ENCODE measurements at regions not wholly inside any gene's neighbourhood (a gene's known extent, or its start where the extent isn't known, plus 50 kb on each side); places are given as distances from the start of the nearest gene placed in this dataset.

DNA sequence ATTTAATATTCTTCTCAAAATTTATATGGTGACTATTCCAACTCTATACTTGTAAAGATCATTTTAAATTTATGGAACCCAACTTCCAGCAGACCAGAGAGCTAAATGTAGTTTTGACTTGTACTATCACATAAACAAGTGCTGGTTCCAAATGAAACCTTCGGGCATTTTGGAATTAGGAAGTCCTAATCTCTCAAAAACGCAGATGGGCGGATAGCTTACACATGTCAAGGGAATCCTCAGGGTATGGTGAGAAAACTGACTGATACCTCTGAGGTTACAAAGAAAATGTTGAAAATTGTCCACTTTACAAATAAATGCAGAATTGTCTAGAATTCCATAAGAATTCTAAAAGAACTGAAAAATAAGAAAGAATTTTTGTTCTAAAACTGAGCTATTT is 224.1 kb downstream of the SS18 start:
- CTCF ChIA-PET, result no interaction called here
- DNase-seq (ENCODE audit: low read depth, low spot score), result no peak
- no peak overlapping the region for H3K4me3 ChIP-seq (ENCODE audit: low read depth, low read length)
- POLR2A ChIA-PET, result no interaction called here
- no peaks in the 10 kb centered on the region for H3K27me3 ChIP-seq (ENCODE audit: control insufficient read depth, insufficient read depth, low read length)
- TF ChIP-seq, protein P1, sequence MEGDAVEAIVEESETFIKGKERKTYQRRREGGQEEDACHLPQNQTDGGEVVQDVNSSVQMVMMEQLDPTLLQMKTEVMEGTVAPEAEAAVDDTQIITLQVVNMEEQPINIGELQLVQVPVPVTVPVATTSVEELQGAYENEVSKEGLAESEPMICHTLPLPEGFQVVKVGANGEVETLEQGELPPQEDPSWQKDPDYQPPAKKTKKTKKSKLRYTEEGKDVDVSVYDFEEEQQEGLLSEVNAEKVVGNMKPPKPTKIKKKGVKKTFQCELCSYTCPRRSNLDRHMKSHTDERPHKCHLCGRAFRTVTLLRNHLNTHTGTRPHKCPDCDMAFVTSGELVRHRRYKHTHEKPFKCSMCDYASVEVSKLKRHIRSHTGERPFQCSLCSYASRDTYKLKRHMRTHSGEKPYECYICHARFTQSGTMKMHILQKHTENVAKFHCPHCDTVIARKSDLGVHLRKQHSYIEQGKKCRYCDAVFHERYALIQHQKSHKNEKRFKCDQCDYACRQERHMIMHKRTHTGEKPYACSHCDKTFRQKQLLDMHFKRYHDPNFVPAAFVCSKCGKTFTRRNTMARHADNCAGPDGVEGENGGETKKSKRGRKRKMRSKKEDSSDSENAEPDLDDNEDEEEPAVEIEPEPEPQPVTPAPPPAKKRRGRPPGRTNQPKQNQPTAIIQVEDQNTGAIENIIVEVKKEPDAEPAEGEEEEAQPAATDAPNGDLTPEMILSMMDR (IDR thresholded peaks at IDR 0.05; ENCODE audit: low read depth, low read length), result no peak
- no peaks in the 10 kb centered on the region for H3K9me3 ChIP-seq (ENCODE audit: control insufficient read depth, insufficient read depth, low read length)
- H3K27ac ChIP-seq (ENCODE audit: low read depth, low read length), result no peak overlapping the region

DNA sequence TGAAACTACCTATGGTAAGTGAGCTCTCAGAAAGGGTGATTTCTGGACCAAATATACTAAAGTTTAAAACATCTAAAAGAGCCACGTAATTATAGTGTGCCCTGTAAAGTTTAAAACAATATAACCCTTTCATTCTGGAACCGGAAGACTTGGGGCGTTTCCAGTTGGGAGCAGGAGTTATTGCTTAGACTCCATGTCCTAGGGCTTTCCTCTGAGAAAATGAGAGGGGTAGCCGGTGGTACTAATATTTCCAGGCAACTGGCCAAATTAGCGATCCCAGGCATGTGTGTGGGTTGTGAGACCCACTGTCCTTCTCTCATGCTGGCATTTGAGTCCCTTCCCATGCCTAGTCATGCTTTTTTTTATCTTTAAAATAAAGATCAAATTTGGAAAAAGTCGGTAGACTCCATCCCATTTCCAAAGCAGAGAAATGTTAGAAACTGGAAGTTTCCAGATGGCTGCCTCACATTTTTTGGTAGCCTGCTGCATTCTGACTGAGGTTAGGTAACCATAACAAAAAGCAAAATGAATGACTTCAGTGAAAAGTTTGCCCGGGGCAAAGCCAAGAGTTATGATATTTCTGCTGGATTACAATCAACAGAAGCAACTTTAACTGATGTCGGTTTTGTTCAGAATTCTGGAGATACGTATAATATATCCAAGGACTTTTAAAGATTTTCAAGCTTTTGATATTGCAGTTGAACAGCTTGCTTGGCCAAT is 227.4 kb downstream of the SS18 start:
- no peak for DNase-seq (ENCODE audit: low read depth, low spot score)
- TF ChIP-seq, protein P1 (IDR thresholded peaks at IDR 0.05; ENCODE audit: low read depth, low read length), result no peak
- ChIA-PET POLR2A (no interaction called here), CTCF (no interaction called here)
- no peak overlapping the region for H3K4me3 ChIP-seq (ENCODE audit: low read depth, low read length)
- no peaks in the 10 kb centered on the region for H3K27me3 ChIP-seq (ENCODE audit: control insufficient read depth, insufficient read depth, low read length)
- H3K27ac ChIP-seq (ENCODE audit: low read depth, low read length), result no peak overlapping the region
- no peaks in the 10 kb centered on the region for H3K9me3 ChIP-seq (ENCODE audit: control insufficient read depth, insufficient read depth, low read length)

DNA sequence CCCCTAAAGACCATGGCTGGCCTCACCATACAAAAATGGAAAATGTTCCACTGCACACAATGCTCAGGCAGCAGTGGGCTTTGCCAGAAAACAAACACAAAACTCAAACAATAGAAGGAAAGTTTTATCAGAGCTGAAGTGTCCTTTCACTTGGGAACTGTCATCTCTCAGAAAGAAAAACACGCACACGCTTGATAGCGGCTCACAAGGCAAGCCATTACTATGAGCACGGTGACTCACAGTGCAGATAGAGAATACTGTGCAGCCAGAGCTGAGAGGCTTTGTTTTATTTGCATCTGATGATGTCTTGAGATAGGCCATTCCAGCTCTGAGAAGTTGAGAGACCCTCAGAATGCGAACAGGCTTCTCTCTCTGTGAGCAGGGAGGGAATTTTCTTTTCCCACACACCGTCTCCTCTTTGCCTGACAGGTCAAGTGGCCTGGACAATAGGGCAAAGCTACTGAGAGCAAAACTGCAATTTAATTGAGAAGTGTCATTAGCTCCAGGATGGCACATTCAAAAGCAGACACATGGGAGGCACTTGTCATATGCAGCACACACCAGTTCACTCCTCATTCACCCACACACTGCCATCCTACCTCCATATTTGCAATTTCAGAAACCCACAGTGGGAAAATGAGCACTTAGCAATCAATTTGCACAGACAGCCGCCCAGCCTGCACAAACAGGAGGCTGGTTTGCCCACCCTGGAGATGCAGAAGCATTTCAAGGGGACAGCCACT is 236.6 kb downstream of the SS18 start:
- POLR2A ChIA-PET, result no interaction called here
- TF ChIP-seq, protein P1 (IDR thresholded peaks at IDR 0.05; ENCODE audit: low read depth, low read length), result no peak
- Histone ChIP-seq H3K4me3 (ENCODE audit: low read depth, low read length) (no peak overlapping the region), H3K27me3 (ENCODE audit: control insufficient read depth, insufficient read depth, low read length) (peaks cover 5% of the 10 kb centered on the region), H3K27ac (ENCODE audit: low read depth, low read length) (no peak overlapping the region), H3K9me3 (ENCODE audit: control insufficient read depth, insufficient read depth, low read length) (no peaks in the 10 kb centered on the region)
- CTCF ChIA-PET, result no interaction called here
- DNase-seq (ENCODE audit: low read depth, low spot score), result no peak

DNA sequence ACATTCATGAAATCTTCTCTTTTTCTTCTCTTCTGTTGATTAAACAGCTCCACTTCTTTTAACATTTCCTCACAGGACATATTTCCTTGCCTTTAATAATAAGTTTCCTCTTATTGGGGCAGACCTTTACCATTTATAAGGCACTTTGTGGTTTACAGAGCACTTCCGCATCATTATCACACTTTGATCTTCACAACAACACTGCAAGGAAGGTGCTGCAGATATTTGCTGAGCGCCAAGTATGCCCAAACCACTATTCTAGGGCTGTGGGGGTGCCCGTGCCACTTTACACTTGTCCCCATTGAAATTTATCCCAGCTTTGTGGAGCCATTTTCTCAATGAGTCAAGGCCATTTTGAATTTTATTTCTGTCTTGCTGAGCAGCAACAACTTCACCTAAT is 246.6 kb downstream of the SS18 start:
- POLR2A ChIA-PET, result no interaction called here

DNA sequence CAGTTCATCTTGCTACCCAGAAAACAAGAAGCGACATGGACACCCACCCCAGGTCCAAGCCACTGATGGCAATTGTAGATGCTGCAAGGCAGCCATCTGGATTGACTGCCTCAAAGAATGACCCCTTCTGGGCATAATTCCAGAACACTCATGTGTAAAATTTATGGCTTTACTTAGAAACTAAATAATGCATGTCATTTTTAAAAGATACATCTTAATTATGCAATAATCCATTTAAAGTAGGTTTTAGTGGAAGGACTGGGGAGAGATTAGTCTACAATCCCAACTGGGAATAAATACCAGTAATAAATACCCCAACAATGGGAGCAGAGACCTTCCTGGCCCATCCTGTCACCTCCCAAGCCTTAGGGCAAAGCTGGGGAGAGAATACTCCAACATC is 247.7 kb downstream of the SS18 start:
- Histone ChIP-seq H3K27me3 (ENCODE audit: control insufficient read depth, insufficient read depth, low read length) (no peaks in the 10 kb centered on the region), H3K4me3 (ENCODE audit: low read depth, low read length) (no peak overlapping the region), H3K9me3 (ENCODE audit: control insufficient read depth, insufficient read depth, low read length) (no peaks in the 10 kb centered on the region), H3K27ac (ENCODE audit: low read depth, low read length) (no peak overlapping the region)
- TF ChIP-seq, protein P1 (IDR thresholded peaks at IDR 0.05; ENCODE audit: low read depth, low read length), result no peak
- ChIA-PET POLR2A (no interaction called here), CTCF (no interaction called here)
- no peak for DNase-seq (ENCODE audit: low read depth, low spot score)

More for the DNA sequence above, 246.6 kb downstream of the SS18 start:
- H3K27ac ChIP-seq (ENCODE audit: low read depth, low read length), result no peak overlapping the region
- no peaks in the 10 kb centered on the region for H3K9me3 ChIP-seq (ENCODE audit: control insufficient read depth, insufficient read depth, low read length)
- CTCF ChIA-PET, result interaction anchor here (1.4 kb wide), 1 partner anchor 11 kb away, joined by 6 read pairs; no protein-coding TSS in a partner anchor
- no peak overlapping the region for H3K4me3 ChIP-seq (ENCODE audit: low read depth, low read length)
- H3K27me3 ChIP-seq (ENCODE audit: control insufficient read depth, insufficient read depth, low read length), result no peaks in the 10 kb centered on the region
- TF ChIP-seq, protein P1 (IDR thresholded peaks at IDR 0.05; ENCODE audit: low read depth, low read length), result no peak
- DNase-seq (ENCODE audit: low read depth, low spot score), result no peak

All from AG04450 (cell line).